Caco-2 (cell line): ENCODE measurements at regions not wholly inside any gene's neighbourhood (a gene's known extent, or its start where the extent isn't known, plus 50 kb on each side); places are given as distances from the start of the nearest gene placed in this dataset.

ENCODE experiments used
- BruUV-seq: library from RNA; stranded (reverse); fragments of 400-500 nt; replicated peaks from 2 replicates; lab custom pipeline; 2021; lab: Mats Ljungman, UMichigan
- CTCF ChIA-PET: fragments of 300-600 bp; sonication (Branson Sonifier 250); formaldehyde crosslinking; loops from one replicate; lab custom pipeline; 2022; ENCODE audit warnings: antibody characterized with exemption; lab: Charles Lee
- POLR2A ChIA-PET: fragments of 300-600 bp; sonication (Branson Sonifier 250); formaldehyde crosslinking; loops from one replicate; lab custom pipeline; 2022; ENCODE audit warnings: antibody characterized with exemption; lab: Charles Lee
- DNase-seq, 2 experiments: peaks; one replicate each; pipeline versions ENCODE4 v3.0.0 to v3.0.0-alpha.2; 2020 to 2022
- H3K27me3 ChIP-seq: replicated peaks from 2 replicates; pipeline ENCODE4 v1.6.0; 2011; ENCODE audit warnings: low read length; ENCODE audit not compliant: control insufficient read depth, insufficient read depth
- H3K36me3 ChIP-seq: 2 replicates; pipeline ENCODE4 v1.5.1; 2011; ENCODE audit warnings: low read length; ENCODE audit not compliant: control insufficient read depth, insufficient read depth
- H3K4me1 ChIP-seq: fragments of 250-450 bp; sonication (Bioruptor Pico); 2 replicates; pipeline ENCODE4 v1.5.1; 2020; ENCODE audit warnings: mild to moderate bottlenecking
- H3K4me3 ChIP-seq: 2 replicates; pipeline ENCODE4 v1.5.1; 2011; ENCODE audit warnings: low read depth, mild to moderate bottlenecking, control low read depth, low read length
- H3K9me3 ChIP-seq: fragments of 250-450 bp; sonication (Bioruptor Pico); 2 replicates; pipeline ENCODE4 v1.5.1; 2020; ENCODE audit warnings: mild to moderate bottlenecking, moderate library complexity
- H3K27ac Mint-ChIP-seq: one replicate; pipeline ENCODE4 v1.8.0; 2022; ENCODE audit warnings: mixed read lengths; ENCODE audit not compliant: unreplicated experiment
- H3K27me3 Mint-ChIP-seq: one replicate; pipeline ENCODE4 v1.8.0; 2022; ENCODE audit warnings: mixed read lengths; ENCODE audit not compliant: insufficient read depth, unreplicated experiment
- H3K36me3 Mint-ChIP-seq: one replicate; pipeline ENCODE4 v1.8.0; 2022; ENCODE audit warnings: mild to moderate bottlenecking, mixed read lengths; ENCODE audit not compliant: insufficient read depth, unreplicated experiment
- H3K4me1 Mint-ChIP-seq: one replicate; pipeline ENCODE4 v1.8.0; 2022; ENCODE audit warnings: low read depth, mixed read lengths; ENCODE audit not compliant: unreplicated experiment
- H3K4me3 Mint-ChIP-seq: one replicate; pipeline ENCODE4 v1.8.0; 2022; ENCODE audit warnings: mild to moderate bottlenecking, moderate library complexity, mixed read lengths; ENCODE audit not compliant: unreplicated experiment
- H3K9me3 Mint-ChIP-seq: one replicate; pipeline ENCODE4 v1.8.0; 2022; ENCODE audit warnings: mixed read lengths; ENCODE audit not compliant: unreplicated experiment
- intact Hi-C: fragments of 100-400 bp; cut with micrococcal nuclease; formaldehyde crosslinking; loops from one replicate; pipeline ENCODE4 v1.10.0; 2022; ENCODE audit not compliant: unreplicated experiment
- TF ChIP-seq, protein P1 (sequence below), 2 experiments: fragments of 200-600 bp in 1 of 2; IDR thresholded peaks; 1 replicate in 1 of 2; 2 replicates in 1 of 2; pipeline versions ENCODE4 v1.5.1 to v1.8.0; 2011 to 2022; ENCODE audit warnings: antibody characterized with exemption in 1 of 2, control low read depth in 1 of 2, inconsistent platforms in 1 of 2, low read depth in 1 of 2, low read length in 1 of 2, mild to moderate bottlenecking in 1 of 2, moderate library complexity in 1 of 2; ENCODE audit not compliant: insufficient read depth in 1 of 2, severe bottlenecking in 1 of 2, unreplicated experiment in 1 of 2

DNA sequence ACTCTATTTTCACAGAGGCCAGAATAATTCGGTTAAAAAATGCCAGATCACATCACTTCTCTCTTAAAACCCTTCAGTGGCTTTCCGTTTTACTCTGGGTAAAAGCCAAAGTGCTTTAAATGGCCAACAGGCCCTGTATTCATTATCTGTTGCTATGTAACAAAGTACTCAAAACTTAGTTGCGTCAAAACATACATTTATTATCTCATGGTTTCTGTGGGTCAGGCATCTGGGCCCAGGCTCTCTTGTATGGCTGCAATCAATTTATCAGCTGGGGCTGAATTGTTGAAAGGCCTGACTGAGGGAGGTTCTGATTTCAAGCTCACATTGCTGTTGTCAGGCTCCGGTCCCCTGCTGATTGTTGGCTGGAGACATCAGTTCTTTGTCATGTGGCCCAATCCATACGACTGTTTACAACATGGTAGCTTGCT is 72.7 kb upstream of the H2AZ1 start:
- Mint-ChIP-seq H3K4me1 (no peaks in the 10 kb centered on the region), H3K9me3 (peaks cover 9% of the 10 kb centered on the region), H3K27ac (no peak overlapping the region), H3K36me3 (no peaks in the 10 kb centered on the region), H3K27me3 (peaks cover 6% of the 10 kb centered on the region), H3K4me3 (no peak overlapping the region)
- TF ChIP-seq, protein P1, sequence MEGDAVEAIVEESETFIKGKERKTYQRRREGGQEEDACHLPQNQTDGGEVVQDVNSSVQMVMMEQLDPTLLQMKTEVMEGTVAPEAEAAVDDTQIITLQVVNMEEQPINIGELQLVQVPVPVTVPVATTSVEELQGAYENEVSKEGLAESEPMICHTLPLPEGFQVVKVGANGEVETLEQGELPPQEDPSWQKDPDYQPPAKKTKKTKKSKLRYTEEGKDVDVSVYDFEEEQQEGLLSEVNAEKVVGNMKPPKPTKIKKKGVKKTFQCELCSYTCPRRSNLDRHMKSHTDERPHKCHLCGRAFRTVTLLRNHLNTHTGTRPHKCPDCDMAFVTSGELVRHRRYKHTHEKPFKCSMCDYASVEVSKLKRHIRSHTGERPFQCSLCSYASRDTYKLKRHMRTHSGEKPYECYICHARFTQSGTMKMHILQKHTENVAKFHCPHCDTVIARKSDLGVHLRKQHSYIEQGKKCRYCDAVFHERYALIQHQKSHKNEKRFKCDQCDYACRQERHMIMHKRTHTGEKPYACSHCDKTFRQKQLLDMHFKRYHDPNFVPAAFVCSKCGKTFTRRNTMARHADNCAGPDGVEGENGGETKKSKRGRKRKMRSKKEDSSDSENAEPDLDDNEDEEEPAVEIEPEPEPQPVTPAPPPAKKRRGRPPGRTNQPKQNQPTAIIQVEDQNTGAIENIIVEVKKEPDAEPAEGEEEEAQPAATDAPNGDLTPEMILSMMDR (IDR thresholded peaks at IDR 0.05; ENCODE audit: insufficient read depth in 1 of 2, low read depth in 1 of 2, low read length in 1 of 2, severe bottlenecking in 1 of 2, unreplicated experiment in 1 of 2) = no peak
- H3K4me1 ChIP-seq = no peaks in the 10 kb centered on the region
- BruUV-seq = no TSS peak
- H3K4me3 ChIP-seq = no peak overlapping the region
- no peak for DNase-seq
- H3K36me3 ChIP-seq = no peaks in the 10 kb centered on the region
- no peaks in the 10 kb centered on the region for H3K9me3 ChIP-seq
- intact Hi-C loops = no loop called here
- ChIA-PET POLR2A (no interaction called here), CTCF (no interaction called here)
- no peaks in the 10 kb centered on the region for H3K27me3 ChIP-seq

DNA sequence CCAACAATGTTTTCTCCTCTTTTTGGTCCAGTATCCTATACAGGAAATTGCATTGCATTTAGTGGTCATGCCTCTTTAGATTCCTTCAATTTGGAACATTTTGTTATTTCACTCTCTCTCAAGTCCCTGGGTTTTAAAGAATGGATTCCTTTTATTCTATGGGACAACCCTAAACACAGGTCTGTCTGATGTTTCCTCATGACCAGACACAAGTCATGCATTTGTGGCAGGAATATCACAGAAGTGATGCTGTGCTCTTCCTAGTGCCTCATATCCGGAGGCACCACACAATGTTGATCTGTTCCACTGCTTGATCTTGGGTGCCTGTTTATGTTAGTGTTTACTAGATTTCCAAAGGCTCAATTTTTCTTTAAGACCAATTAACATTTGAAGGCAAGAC is 69.7 kb upstream of the H2AZ1 start:
- H3K36me3 ChIP-seq = no peaks in the 10 kb centered on the region
- intact Hi-C loops = no loop called here
- no peak overlapping the region for H3K4me3 ChIP-seq
- Mint-ChIP-seq H3K4me1 (no peaks in the 10 kb centered on the region), H3K27ac (no peak overlapping the region), H3K27me3 (peaks cover 9% of the 10 kb centered on the region), H3K4me3 (no peak overlapping the region), H3K9me3 (peaks cover 9% of the 10 kb centered on the region), H3K36me3 (no peaks in the 10 kb centered on the region)
- no peaks in the 10 kb centered on the region for H3K9me3 ChIP-seq
- H3K4me1 ChIP-seq = no peaks in the 10 kb centered on the region
- TF ChIP-seq, protein P1 (IDR thresholded peaks at IDR 0.05; ENCODE audit: insufficient read depth in 1 of 2, low read depth in 1 of 2, low read length in 1 of 2, severe bottlenecking in 1 of 2, unreplicated experiment in 1 of 2) = no peak
- BruUV-seq = no TSS peak
- ChIA-PET POLR2A (no interaction called here), CTCF (no interaction called here)
- H3K27me3 ChIP-seq = no peaks in the 10 kb centered on the region
- no peak for DNase-seq

DNA sequence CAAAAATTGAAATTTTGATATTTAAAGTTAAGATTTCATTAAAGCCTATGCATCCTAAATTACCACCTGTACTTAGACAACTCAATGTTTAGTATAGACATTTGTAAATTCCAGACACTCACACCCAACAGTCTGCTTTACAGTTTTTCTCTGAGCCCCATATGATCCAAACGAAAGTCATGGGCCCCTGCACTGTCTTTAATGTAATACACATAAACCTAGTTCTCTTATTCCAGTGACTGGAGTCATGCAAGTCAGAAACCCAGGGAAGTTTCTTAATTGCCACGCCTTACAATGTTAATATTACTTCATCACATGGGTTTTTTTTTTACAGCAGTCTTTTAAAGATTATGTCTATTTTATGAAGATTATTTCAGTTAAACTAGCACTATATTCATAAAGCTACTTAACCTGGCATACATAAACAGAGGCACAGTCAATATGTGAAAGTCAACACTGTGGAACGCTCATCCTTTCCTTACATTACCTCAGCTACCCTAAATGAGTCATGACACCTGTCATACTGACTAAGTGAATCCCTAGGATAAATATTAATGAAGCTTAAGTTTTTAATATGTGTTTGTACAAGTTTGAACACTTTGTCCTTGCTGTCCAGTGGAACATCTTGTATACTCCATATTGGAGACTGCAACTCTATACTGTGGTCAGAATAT is 67.7 kb upstream of the H2AZ1 start:
- Mint-ChIP-seq H3K9me3 (peaks cover 9% of the 10 kb centered on the region), H3K27ac (no peak overlapping the region), H3K4me3 (no peak overlapping the region), H3K36me3 (no peaks in the 10 kb centered on the region), H3K27me3 (peaks cover 9% of the 10 kb centered on the region), H3K4me1 (no peaks in the 10 kb centered on the region)
- intact Hi-C loops = no loop called here
- TF ChIP-seq, protein P1 (IDR thresholded peaks at IDR 0.05; ENCODE audit: insufficient read depth in 1 of 2, low read depth in 1 of 2, low read length in 1 of 2, severe bottlenecking in 1 of 2, unreplicated experiment in 1 of 2) = no peak
- Histone ChIP-seq H3K36me3 (no peaks in the 10 kb centered on the region), H3K9me3 (no peaks in the 10 kb centered on the region), H3K4me3 (no peak overlapping the region), H3K27me3 (no peaks in the 10 kb centered on the region), H3K4me1 (no peaks in the 10 kb centered on the region)
- ChIA-PET POLR2A (no interaction called here), CTCF (no interaction called here)
- BruUV-seq = no TSS peak
- DNase-seq = no peak
